ENCODE measurements at regions not wholly inside any gene's neighbourhood (a gene's known extent, or its start where the extent isn't known, plus 50 kb on each side); places are given as distances from the start of the nearest gene placed in this dataset.

DNA sequence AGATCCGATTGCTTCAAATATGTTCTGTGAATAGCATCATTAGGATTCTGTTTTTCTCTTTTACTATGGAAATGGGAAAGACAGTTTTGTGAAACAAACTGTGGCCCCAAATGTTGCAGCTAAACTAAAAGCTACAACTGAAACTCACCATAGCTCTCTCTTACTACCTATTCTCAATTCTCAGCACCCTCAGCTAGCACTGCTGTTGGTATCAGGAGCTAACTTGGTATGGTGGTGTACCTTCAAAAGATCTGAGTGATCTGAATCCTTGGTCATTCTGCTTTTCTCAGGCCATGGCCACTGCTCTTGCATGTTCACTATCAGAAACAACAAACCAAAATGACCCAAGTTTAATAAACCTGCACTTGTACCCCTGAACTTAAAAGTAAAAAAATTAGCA, 1208.0 kb downstream of the SORCS1 start:
- DNase-seq (ENCODE audit: insufficient read length, low spot score) (no peak), FAIRE-seq (no peak)
- no peak for TF ChIP-seq POLR2A (IDR thresholded peaks at IDR 0.05; ENCODE audit: low read depth, low read length)

DNA sequence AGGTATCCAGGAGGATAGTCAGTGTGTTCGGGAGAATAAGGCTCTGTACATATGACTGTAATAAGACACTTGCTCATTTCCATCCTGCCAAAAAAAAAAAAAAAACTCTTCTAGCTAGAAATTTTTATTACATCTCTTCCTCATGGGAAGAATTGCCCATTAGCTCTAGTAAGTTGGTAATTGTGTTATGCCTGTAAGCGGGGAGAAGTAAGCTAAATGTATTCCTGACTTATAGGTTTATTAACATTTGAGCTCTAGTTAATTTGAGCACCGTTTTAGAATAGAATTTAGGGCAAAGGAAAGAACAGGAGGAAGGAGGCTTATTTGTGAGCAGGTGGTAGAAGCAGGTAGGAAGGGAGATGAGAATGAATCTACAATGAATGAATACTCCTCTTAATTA, 1210.6 kb downstream of the SORCS1 start:
- FAIRE-seq = no peak
- no peak for TF ChIP-seq POLR2A (IDR thresholded peaks at IDR 0.05; ENCODE audit: low read depth, low read length)
- DNase-seq (ENCODE audit: insufficient read length, low spot score) = no peak

DNA sequence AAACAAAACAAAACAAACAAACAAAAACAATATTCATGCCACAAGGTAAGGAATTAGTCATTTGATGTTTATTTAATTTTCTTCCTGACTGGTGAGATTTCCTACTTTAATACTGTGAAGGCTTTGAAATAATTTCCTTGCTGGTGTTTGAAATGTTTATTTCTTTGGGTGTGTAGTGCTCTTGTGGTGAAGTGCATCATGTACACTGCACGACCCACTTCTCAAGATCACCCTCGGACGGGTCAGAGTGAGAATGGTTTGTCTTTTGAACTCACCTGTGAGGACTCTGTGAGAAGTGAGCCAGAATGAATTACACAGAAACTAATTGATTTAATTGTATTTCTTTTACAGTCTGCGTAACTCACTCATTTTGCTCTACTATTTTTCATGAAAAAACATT, 1211.5 kb downstream of the SORCS1 start:
- DNase-seq (ENCODE audit: insufficient read length, low spot score) = no peak
- TF ChIP-seq POLR2A (IDR thresholded peaks at IDR 0.05; ENCODE audit: low read depth, low read length) = no peak
- FAIRE-seq = no peak

DNA sequence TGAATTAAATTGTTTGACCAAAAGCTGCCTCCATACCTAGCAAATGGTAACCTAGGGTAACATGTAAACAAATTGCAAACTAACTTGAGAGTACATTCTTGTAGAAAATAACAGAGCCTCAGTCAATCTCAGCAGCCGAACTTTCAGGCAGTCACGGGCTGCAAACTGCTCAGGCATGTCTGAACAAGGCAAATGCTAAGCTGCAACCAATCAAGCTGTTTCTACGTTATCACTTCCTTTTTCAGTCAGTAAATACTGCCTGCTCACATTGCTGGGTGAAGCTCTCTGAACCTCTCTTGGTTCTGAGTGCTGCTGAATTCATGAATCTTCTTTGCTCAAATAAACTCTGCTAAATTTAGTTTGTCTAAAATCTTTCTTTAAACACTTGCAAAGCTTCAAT, 1212.4 kb downstream of the SORCS1 start:
- FAIRE-seq = no peak
- TF ChIP-seq POLR2A (IDR thresholded peaks at IDR 0.05; ENCODE audit: low read depth, low read length) = no peak
- no peak for DNase-seq (ENCODE audit: insufficient read length, low spot score)

DNA sequence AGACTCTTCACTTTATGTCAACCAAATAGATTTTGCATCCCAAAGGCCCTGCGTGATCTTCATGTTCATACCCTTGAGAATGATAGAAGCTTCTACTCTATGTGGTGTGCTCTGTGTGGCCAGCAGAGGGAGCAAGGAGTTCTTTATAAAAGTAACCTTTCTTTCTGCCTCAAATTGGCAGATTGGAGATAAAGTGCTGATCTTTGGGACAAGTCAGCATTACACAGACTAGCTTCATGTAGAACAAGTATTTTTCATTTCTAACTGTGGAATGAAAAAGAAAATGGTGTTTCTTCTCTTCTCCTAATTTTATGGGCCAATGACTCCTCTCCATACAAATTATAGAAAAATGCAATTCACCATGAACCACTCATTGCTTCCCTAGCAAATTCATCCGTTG, 1214.1 kb downstream of the SORCS1 start:
- no peak for TF ChIP-seq POLR2A (IDR thresholded peaks at IDR 0.05; ENCODE audit: low read depth, low read length)
- DNase-seq (ENCODE audit: insufficient read length, low spot score) (peak; percentile 8), FAIRE-seq (peak; percentile 33)

DNA sequence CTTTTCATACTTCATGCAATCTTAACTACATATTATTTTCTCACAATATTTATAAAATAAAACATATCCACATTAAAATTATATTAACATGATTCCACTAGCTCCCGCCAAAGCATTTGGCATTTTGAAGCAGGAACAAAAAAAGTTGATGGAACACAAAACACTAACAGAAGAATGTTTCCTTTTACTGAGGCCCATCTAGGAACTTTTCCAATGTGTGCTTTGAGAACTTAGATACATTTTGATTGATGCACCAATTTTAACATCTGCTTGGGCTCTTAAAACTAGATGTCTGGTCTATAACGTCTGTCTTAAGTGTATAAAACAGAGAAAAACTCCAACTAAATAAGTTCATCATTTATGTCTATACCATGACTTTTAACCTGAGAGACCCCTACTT, 1214.8 kb downstream of the SORCS1 start:
- no peak for FAIRE-seq

DNA sequence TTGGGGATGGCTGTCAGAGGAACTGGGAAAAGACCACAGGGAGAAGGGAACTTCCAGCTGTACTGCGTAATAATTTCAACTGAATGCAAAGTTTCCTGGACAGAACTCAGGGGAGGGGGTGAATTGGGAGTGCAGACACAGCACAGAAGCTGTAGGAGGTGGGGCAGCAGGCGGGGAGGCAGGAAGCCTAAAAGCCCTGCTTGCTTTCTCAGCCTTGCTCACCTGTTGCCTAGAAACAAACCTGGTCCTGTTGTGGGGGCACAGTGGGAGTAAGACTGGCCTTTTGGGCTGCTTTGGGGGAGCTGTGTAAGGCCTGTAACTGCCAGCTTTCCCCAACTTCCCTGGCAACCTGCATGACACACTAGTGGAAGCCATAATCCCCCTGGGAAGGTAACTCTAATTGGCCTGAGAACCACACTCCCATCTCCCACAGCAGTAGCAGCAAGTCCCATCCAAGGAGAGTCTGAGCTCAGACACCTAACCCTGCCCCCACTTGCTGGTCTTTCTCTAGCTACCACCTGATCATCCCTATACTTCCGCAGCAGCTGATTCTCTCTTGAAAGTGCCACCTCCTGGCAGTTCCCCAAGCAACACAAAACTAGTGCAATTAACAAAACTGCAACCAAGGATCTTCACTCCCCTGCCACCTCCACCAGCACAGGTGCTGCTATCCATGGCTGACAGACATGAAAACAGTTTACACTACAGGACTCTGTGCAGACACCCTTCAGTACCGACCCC, 1239.3 kb downstream of the SORCS1 start:
- FAIRE-seq = no peak
- no peak for DNase-seq (ENCODE audit: insufficient read length, low spot score)
- no peak for TF ChIP-seq POLR2A (IDR thresholded peaks at IDR 0.05; ENCODE audit: low read depth, low read length)

More for the DNA sequence above, 1214.8 kb downstream of the SORCS1 start:
- no peak for DNase-seq (ENCODE audit: insufficient read length, low spot score)
- no peak for TF ChIP-seq POLR2A (IDR thresholded peaks at IDR 0.05; ENCODE audit: low read depth, low read length)

DNA sequence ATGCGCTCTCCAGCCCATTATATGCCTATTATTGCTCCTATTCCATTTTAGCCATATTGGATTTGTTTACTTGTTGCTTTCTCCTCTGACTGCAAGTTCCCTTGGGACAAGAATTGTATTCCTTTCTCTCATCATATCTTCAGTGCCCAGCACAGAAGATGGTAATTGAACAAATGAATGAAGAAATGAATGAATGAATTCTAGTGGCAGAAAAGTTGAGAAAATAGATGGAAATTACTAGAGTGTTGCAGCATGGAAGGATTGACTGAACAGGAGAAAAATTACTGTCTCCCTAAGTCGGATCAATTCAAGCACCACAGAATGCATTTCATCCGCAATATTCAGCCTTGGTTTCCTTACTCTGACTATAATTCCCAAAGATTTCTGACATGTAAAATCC, 1243.2 kb downstream of the SORCS1 start:
- no peak for DNase-seq (ENCODE audit: insufficient read length, low spot score)
- FAIRE-seq = no peak
- TF ChIP-seq POLR2A (IDR thresholded peaks at IDR 0.05; ENCODE audit: low read depth, low read length) = no peak

DNA sequence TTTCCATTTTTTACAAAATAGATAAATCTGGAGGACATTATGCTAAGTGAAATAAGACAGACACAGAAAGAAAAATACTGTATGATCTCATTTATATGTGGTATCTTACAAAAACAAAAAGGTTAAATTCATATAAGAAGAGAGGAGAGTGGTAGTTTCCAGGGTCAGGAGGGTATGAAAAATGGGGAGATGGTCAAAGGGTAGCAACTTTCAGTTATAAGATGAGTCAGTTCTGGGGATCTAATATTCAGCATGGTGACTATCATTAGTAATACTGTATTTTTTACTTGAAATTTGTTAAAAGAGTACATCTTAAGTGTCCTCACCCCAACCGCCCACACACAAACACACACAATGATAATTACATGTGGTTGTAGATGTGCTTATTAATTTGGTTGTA, 1250.1 kb downstream of the SORCS1 start:
- FAIRE-seq = no peak
- DNase-seq (ENCODE audit: insufficient read length, low spot score) = no peak
- TF ChIP-seq POLR2A (IDR thresholded peaks at IDR 0.05; ENCODE audit: low read depth, low read length) = no peak

DNA sequence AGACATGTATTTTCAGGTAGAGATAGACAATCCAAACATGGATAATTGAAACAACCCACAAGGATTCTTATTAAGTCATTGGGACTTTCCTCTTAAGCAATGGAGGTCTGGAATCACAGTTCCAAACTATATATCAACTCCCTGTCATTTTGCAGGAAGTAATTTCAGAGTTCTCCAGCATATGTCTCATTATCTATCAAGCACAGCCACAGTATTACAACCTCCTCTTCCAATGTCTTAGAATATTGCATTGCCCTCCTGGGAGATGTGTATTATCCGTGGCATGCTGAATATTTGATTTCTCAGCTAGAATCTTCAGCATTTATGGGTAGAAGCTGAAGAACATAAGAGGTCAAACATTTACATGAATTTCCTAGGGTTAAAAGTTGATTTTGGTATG, 1255.8 kb downstream of the SORCS1 start:
- no peak for FAIRE-seq
- TF ChIP-seq POLR2A (IDR thresholded peaks at IDR 0.05; ENCODE audit: low read depth, low read length) = no peak
- DNase-seq (ENCODE audit: insufficient read length, low spot score) = no peak

DNA sequence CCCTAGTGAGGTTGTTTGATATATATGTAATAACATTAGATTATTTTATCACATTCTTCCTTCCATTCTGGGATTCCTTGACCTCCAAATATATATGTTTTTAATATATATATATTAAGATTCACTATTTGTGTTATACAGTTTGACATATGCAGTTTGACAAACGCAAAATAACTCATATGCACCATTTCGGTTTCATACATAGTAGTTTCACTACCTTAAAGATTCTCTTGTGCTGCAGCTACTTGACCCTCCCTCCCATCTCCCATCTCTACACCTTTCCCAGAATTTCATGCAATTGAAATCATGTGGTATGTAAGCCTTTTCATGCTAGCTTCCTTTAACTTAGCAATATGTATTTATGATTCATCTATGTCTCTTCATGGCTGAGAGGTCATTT, 1244.4 kb downstream of the SORCS3 start:
- DNase-seq (ENCODE audit: insufficient read length, low spot score) (no peak), FAIRE-seq (no peak)
- TF ChIP-seq POLR2A (IDR thresholded peaks at IDR 0.05; ENCODE audit: low read depth, low read length) = no peak

DNA sequence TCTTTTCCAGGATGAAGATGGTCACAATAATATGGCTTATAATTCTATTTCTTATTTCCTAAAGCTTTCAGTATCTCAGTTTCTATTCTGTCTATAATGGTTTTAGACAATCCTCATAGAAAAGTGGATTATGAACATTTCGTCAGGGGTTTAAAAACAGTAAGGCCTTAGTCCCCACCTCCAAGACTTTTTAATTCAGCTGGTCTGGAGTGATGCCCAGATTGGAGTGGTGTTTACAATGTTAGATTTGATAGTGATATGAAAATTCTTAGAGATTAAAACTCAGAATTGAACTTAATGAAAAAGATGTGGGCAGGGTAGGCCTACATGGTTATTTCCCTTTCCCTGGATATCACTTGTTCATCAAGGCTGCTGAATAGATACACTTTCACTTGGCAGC, 1238.3 kb downstream of the SORCS3 start:
- TF ChIP-seq POLR2A (IDR thresholded peaks at IDR 0.05; ENCODE audit: low read depth, low read length) = no peak
- FAIRE-seq = no peak

DNA sequence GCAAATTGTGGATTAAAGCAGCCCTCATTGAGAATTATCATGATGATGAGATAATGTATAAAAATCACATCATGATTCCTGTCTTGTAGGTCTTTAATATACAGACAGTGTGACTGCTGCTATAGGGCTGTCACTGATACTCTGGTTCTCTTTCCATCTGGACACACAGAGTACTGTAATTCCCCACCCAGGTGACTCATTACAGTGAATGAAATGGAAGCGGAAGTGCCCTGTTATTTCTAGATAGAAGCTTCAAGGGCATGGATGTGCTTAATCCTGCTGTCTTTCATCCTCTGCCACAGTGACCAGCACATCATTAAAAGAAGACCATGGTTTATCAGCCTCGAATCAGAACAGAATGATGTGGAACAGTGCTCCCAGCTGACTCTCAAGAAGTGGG, 1234.0 kb downstream of the SORCS3 start:
- FAIRE-seq = no peak
- no peak for TF ChIP-seq POLR2A (IDR thresholded peaks at IDR 0.05; ENCODE audit: low read depth, low read length)
- no peak for DNase-seq (ENCODE audit: insufficient read length, low spot score)

More for the DNA sequence above, 1238.3 kb downstream of the SORCS3 start:
- DNase-seq (ENCODE audit: insufficient read length, low spot score) = no peak

DNA sequence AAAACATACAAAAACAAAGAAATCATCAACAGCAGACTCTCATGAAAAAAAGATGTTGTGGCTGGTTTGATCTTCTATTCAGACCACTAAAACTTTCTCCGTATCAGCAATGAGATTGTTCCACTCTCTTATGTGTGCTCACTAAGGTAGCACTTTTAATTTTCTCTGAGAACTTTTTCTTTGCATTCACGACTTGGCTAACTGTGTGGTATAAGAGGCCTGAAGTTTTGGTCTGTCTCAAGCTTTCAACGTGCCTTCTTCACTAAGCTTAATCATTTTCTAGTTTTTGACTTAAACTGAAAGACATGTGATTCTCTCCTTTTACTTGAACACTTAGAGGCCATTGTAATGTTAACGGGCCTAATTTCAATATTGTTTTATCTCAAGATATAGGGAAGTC, 1231.6 kb downstream of the SORCS3 start:
- FAIRE-seq = no peak
- DNase-seq (ENCODE audit: insufficient read length, low spot score) = no peak
- no peak for TF ChIP-seq POLR2A (IDR thresholded peaks at IDR 0.05; ENCODE audit: low read depth, low read length)

DNA sequence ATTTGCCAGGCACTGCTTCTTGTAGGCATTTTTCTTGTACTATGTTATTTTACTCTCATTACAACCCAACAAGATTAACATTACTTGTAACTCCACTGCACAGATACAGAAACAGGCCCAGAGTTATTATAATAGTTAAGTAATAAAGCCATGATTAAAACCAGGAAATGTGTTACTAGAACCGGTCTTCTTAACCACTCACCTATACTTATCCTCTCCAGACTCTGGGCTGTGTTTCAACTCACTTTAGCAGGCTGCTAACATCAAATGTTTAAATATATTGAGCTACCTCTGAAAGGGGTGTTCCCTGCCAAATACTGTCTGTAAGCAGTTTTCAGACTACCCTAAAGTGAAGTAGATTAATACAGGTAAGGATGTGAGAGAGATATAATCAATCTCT, 1227.8 kb downstream of the SORCS3 start:
- no peak for FAIRE-seq
- DNase-seq (ENCODE audit: insufficient read length, low spot score) = no peak
- no peak for TF ChIP-seq POLR2A (IDR thresholded peaks at IDR 0.05; ENCODE audit: low read depth, low read length)

DNA sequence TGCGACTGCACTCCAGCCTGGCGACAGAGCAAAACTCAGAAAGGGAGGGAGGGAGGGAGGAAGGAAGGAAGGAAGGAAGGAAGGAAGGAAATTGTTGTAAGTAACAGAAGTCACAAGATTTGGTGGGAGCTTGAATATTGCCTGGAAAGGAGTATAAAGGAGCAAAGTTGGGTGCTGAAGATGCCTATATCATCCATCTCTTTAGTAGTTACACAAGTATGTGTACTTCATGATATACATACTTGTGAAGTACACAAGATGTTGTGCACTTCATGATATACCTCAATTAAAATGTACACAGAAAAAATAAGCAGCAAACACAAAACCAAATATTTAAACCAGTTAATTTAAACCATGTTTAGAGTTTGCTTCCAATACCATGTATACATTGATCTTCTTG, 1223.8 kb downstream of the SORCS3 start:
- TF ChIP-seq POLR2A (IDR thresholded peaks at IDR 0.05; ENCODE audit: low read depth, low read length) = no peak
- no peak for FAIRE-seq
- DNase-seq (ENCODE audit: insufficient read length, low spot score) = no peak

Data from H54 (cell line).